Kidney (tissue), 13 donors: ENCODE measurements at regions not wholly inside any gene's neighbourhood (a gene's known extent, or its start where the extent isn't known, plus 50 kb on each side); places are given as distances from the start of the nearest gene placed in this dataset.

Experiments used
- DNase-seq, 5 donors: peaks; one replicate each; pipeline ENCODE4 v3.0.0-alpha.2; 2013 to 2020
- FAIRE-seq: peaks from 2 replicates; lab custom pipeline; 2012; peaks lifted over from hg19 to GRCh38; lab: Jason Lieb, UNC
- H3K27ac ChIP-seq, 2 donors: one replicate each; pipeline ENCODE4 v1.7.0; 2013; ENCODE audit warnings: low read depth in 2 of 2, low read length in 2 of 2, inconsistent platforms in 1 of 2
- H3K27me3 ChIP-seq: one replicate; pipeline ENCODE4 v1.7.1; 2013; ENCODE audit warnings: low read length, inconsistent platforms; ENCODE audit not compliant: control insufficient read depth, insufficient read depth
- H3K36me3 ChIP-seq, 3 donors: one replicate each; pipeline versions ENCODE4 v1.7.0 to v1.7.1; 2013; ENCODE audit warnings: low read length in 3 of 3, control low read depth in 1 of 3, inconsistent platforms in 1 of 3; ENCODE audit not compliant: insufficient read depth in 3 of 3, control insufficient read depth in 2 of 3
- H3K4me1 ChIP-seq, 3 donors: one replicate each; pipeline versions ENCODE4 v1.7.0 to v1.7.1; 2013; ENCODE audit warnings: low read length in 3 of 3, inconsistent platforms in 1 of 3, low read depth in 1 of 3; ENCODE audit not compliant: control insufficient read depth in 2 of 3, insufficient read depth in 2 of 3
- H3K4me3 ChIP-seq, 3 donors: one replicate each; pipeline versions ENCODE4 v1.7.0 to v1.8.1; 2013; ENCODE audit warnings: low read length in 3 of 3, control low read depth in 1 of 3, inconsistent platforms in 1 of 3
- H3K9ac ChIP-seq, 3 donors: one replicate each; pipeline versions ENCODE4 v1.7.0 to v1.7.1; 2013; ENCODE audit warnings: low read length in 3 of 3, control low read depth in 1 of 3, inconsistent platforms in 1 of 3
- H3K9me3 ChIP-seq, 3 donors: one replicate each; pipeline versions ENCODE4 v1.7.0 to v1.7.1; 2013; ENCODE audit warnings: low read length in 3 of 3, control low read depth in 1 of 3, inconsistent platforms in 1 of 3; ENCODE audit not compliant: control insufficient read depth in 2 of 3, insufficient read depth in 1 of 3
- intact Hi-C: fragments of 100-400 bp; cut with DNase I; formaldehyde crosslinking; loops from one replicate; pipeline ENCODE4 v1.11.1; 2022
- TF ChIP-seq, protein P1 (sequence below): IDR thresholded peaks from 3 replicates; pipeline ENCODE4 v1.5.1; 2012; ENCODE audit warnings: mild to moderate bottlenecking, moderate library complexity, borderline replicate concordance; ENCODE audit not compliant: insufficient read depth; ENCODE audit errors: extremely low read depth
- donor health status: control.
- donor health status: control.
- donor health status: control.
- donor health status: control.
- donor health status: control.
- donor health status: DM: yes; HTN: yes; CAD: no.
- donor health status: Normal renal cell carcinoma (clear cell type).

DNA sequence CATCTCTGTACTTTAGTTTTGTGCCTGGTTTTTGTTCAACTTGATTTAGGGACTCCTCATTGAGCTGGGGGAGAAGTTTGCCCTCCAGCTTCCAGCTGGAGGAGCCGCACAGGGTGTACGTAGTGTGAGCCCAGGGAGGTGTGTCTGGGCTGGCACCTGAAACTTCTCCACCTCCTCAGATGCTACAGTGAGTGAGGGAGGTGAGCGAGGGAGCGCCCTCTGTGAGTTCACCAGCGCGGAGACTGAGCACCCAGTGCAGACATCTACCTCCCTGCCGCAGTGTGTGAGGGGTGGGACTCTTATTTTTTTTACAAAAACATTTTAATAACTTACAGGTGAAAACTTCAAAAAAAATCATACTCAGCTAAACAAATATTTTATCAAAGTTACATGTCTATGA lies 204.2 kb upstream of the HS6ST1 start:
- TF ChIP-seq, protein P1, sequence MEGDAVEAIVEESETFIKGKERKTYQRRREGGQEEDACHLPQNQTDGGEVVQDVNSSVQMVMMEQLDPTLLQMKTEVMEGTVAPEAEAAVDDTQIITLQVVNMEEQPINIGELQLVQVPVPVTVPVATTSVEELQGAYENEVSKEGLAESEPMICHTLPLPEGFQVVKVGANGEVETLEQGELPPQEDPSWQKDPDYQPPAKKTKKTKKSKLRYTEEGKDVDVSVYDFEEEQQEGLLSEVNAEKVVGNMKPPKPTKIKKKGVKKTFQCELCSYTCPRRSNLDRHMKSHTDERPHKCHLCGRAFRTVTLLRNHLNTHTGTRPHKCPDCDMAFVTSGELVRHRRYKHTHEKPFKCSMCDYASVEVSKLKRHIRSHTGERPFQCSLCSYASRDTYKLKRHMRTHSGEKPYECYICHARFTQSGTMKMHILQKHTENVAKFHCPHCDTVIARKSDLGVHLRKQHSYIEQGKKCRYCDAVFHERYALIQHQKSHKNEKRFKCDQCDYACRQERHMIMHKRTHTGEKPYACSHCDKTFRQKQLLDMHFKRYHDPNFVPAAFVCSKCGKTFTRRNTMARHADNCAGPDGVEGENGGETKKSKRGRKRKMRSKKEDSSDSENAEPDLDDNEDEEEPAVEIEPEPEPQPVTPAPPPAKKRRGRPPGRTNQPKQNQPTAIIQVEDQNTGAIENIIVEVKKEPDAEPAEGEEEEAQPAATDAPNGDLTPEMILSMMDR, result no peak
- DNase-seq (no peak), FAIRE-seq (no peak)
- Histone ChIP-seq H3K4me1 (no peaks in the 10 kb centered on the region), H3K4me3 (no peak overlapping the region), H3K36me3 (no peaks in the 10 kb centered on the region), H3K9ac (no peak overlapping the region), H3K27me3 (no peaks in the 10 kb centered on the region), H3K9me3 (no peaks in the 10 kb centered on the region), H3K27ac (no peak overlapping the region)
- intact Hi-C loops, result no loop called here

DNA sequence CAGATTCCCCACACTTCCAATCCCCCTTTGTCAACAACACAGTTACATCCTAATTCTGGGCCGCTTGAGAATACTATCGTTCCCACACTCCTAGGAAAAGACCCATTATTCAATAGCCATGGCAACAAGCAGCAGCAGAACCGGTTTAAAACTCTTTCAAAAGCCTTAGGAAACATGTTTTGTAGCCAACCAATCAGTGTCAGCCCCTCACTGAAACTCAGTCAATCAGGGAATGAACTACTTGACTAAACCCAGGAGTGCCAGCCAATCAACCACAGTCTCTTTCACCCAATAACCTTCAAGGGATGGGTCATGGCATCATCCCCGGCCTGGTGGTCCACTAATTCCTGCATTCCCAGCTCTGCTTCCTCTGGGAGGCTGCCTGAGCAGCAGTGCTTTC lies 204.8 kb upstream of the HS6ST1 start:
- no peak overlapping the region for H3K9ac ChIP-seq
- H3K4me1 ChIP-seq, result no peaks in the 10 kb centered on the region
- H3K36me3 ChIP-seq, result no peaks in the 10 kb centered on the region
- TF ChIP-seq, protein P1, result no peak
- no peaks in the 10 kb centered on the region for H3K27me3 ChIP-seq
- H3K27ac ChIP-seq, result no peak overlapping the region
- H3K9me3 ChIP-seq, result no peaks in the 10 kb centered on the region
- DNase-seq (peak in 3 of 5 donors; percentile 24 to 58 (median 54)), FAIRE-seq (no peak)
- H3K4me3 ChIP-seq, result no peak overlapping the region
- intact Hi-C loops, result no loop called here

DNA sequence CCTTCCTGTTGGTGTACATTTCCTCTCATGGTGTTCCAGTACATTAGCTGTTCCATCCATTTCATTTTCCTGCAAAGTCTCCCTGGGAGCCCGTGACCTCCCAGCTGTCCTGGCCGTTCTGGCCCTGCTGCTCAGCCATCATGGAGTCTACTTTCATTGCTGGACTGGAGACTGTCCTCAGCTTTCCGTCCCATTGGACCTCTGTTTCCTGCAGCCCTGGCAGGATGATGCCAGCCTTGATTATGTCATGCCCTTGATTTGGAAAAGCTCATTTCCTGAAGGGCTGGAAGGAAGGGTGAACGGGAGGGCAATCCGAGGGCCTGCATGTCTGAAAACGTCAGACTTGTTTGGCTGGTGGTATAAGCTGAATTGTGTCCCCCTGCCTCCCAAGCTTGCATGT lies 205.5 kb upstream of the HS6ST1 start:
- Histone ChIP-seq H3K9me3 (no peaks in the 10 kb centered on the region), H3K4me3 (no peak overlapping the region), H3K4me1 (no peaks in the 10 kb centered on the region), H3K27me3 (no peaks in the 10 kb centered on the region), H3K9ac (no peak overlapping the region), H3K27ac (no peak overlapping the region), H3K36me3 (no peaks in the 10 kb centered on the region)
- TF ChIP-seq, protein P1, result no peak
- DNase-seq (no peak), FAIRE-seq (no peak)
- intact Hi-C loops, result no loop called here

DNA sequence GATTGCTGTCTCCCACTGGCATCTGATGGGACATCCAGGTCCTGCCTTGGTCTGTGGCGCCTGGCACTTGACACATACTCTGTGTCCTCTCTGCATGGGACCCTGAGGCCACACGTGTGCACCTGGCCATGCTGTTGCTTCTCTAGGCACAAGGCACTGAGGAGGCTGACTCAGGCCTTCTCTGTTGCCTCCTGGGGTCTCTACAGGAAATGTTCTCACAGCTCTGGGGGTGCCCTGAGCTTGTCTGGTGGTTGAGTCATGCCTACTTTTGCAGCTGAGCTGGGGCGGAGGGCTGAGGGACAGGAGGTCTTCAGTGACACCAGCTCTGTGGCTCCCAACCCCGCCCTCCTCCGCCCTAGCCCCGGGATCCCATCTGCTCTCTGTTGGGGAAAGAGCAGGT lies 207.0 kb upstream of the HS6ST1 start:
- H3K9ac ChIP-seq, result no peak overlapping the region
- intact Hi-C loops, result no loop called here
- TF ChIP-seq, protein P1, result no peak
- FAIRE-seq (no peak), DNase-seq (peak in 1 of 5 donors; percentile 45)
- no peaks in the 10 kb centered on the region for H3K9me3 ChIP-seq
- no peak overlapping the region for H3K4me3 ChIP-seq
- no peaks in the 10 kb centered on the region for H3K4me1 ChIP-seq
- H3K27ac ChIP-seq, result no peak overlapping the region
- H3K27me3 ChIP-seq, result no peaks in the 10 kb centered on the region
- no peaks in the 10 kb centered on the region for H3K36me3 ChIP-seq
